ENCODE measurements at regions not wholly inside any gene's neighbourhood (a gene's known extent, or its start where the extent isn't known, plus 50 kb on each side); places are given as distances from the start of the nearest gene placed in this dataset.

DNA sequence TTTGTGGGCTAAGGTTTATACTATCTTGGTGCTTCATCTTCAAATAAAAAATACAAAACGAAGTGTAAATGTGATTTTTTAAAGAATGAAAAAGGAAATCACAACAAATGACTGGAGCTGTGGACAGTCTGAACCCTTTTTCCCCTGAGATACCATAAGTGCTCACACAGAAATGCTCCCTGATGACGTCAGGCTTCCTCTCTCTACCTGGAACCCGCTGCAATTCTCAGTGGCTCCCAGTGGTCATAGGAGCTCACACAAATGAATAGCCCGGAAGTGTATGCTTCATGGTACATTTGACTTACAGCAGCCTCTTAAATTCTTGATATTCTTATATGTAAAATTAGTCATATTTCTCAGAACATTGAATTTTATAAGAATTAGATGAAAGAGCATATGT, 249.7 kb upstream of the GYPC start:
- Histone ChIP-seq H3K9me3 (ENCODE audit: insufficient read depth, low read depth) (no peaks in the 10 kb centered on the region), H3K4me1 (replicated peaks; ENCODE audit: insufficient read depth) (no peaks in the 10 kb centered on the region), H2AFZ (no peak overlapping the region), H3K9me2 (ENCODE audit: insufficient read depth) (no peaks in the 10 kb centered on the region), H3K4me2 (no peak overlapping the region), H3K4me3 (no peak overlapping the region), H3K27ac (no peak overlapping the region), H4K20me1 (ENCODE audit: insufficient read depth) (no peaks in the 10 kb centered on the region), H3F3A (ENCODE audit: insufficient read depth, low read depth) (no peaks in the 10 kb centered on the region), H3K36me3 (ENCODE audit: low read depth) (no peaks in the 10 kb centered on the region), H3K79me2 (ENCODE audit: low read depth) (no peaks in the 10 kb centered on the region), H3K27me3 (ENCODE audit: insufficient read depth, low read depth) (0 out of 2 replicates have a peak, but pooled peaks cover 8% of the 10 kb centered on the region)
- DNase-seq, result no peak
- intact Hi-C loops (cut with micrococcal nuclease; ENCODE audit: unreplicated experiment), result no loop called here
- BruUV-seq (replicated peaks), result no TSS peak
- TF ChIP-seq EZH2 (IDR thresholded peaks at IDR 0.05; ENCODE audit: low read depth), result no peak
- TF ChIP-seq, protein P1, sequence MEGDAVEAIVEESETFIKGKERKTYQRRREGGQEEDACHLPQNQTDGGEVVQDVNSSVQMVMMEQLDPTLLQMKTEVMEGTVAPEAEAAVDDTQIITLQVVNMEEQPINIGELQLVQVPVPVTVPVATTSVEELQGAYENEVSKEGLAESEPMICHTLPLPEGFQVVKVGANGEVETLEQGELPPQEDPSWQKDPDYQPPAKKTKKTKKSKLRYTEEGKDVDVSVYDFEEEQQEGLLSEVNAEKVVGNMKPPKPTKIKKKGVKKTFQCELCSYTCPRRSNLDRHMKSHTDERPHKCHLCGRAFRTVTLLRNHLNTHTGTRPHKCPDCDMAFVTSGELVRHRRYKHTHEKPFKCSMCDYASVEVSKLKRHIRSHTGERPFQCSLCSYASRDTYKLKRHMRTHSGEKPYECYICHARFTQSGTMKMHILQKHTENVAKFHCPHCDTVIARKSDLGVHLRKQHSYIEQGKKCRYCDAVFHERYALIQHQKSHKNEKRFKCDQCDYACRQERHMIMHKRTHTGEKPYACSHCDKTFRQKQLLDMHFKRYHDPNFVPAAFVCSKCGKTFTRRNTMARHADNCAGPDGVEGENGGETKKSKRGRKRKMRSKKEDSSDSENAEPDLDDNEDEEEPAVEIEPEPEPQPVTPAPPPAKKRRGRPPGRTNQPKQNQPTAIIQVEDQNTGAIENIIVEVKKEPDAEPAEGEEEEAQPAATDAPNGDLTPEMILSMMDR (conservative IDR thresholded peaks at IDR 0.05), result no peak
- ChIA-PET POLR2A (ENCODE audit: unreplicated experiment) (no interaction called here), CTCF (no interaction called here)

- H3K4me1 ChIP-seq (replicated peaks; ENCODE audit: insufficient read depth), result no peaks in the 10 kb centered on the region
- no peak overlapping the region for H3K27ac ChIP-seq
- H2AFZ ChIP-seq, result no peak overlapping the region
- CTCF ChIA-PET, result no interaction called here
- H4K20me1 ChIP-seq (ENCODE audit: insufficient read depth), result no peaks in the 10 kb centered on the region
- POLR2A ChIA-PET (ENCODE audit: unreplicated experiment), result no interaction called here
- peak in 1 of 2 experiments; percentile 32 for DNase-seq
- no TSS peak for BruUV-seq (replicated peaks)
- no peaks in the 10 kb centered on the region for H3K9me2 ChIP-seq (ENCODE audit: insufficient read depth)
- TF ChIP-seq, protein P1 (conservative IDR thresholded peaks at IDR 0.05), result no peak
- no peak for TF ChIP-seq EZH2 (IDR thresholded peaks at IDR 0.05; ENCODE audit: low read depth)
- H3K27me3 ChIP-seq (ENCODE audit: insufficient read depth, low read depth), result 0 out of 2 replicates have a peak, but pooled peaks cover 8% of the 10 kb centered on the region
- H3K36me3 ChIP-seq (ENCODE audit: low read depth), result no peaks in the 10 kb centered on the region
- H3K4me2 ChIP-seq, result no peak overlapping the region
- no peaks in the 10 kb centered on the region for H3K9me3 ChIP-seq (ENCODE audit: insufficient read depth, low read depth)
- H3K4me3 ChIP-seq, result no peak overlapping the region
- intact Hi-C loops (cut with micrococcal nuclease; ENCODE audit: unreplicated experiment), result no loop called here
- no peaks in the 10 kb centered on the region for H3F3A ChIP-seq (ENCODE audit: insufficient read depth, low read depth)
- no peaks in the 10 kb centered on the region for H3K79me2 ChIP-seq (ENCODE audit: low read depth)
Observed at GRCh38 chr2:126408671-126409070, 247.3 kb upstream of the GYPC start.

GRCh38 chr2:126409850-126410249, 246.1 kb upstream of the GYPC start:
- no peaks in the 10 kb centered on the region for H3K79me2 ChIP-seq (ENCODE audit: low read depth)
- CTCF ChIA-PET, result no interaction called here
- H3K36me3 ChIP-seq (ENCODE audit: low read depth), result no peaks in the 10 kb centered on the region
- POLR2A ChIA-PET (ENCODE audit: unreplicated experiment), result no interaction called here
- no peaks in the 10 kb centered on the region for H3K9me3 ChIP-seq (ENCODE audit: insufficient read depth, low read depth)
- no peak overlapping the region for H3K4me2 ChIP-seq
- H3K9me2 ChIP-seq (ENCODE audit: insufficient read depth), result no peaks in the 10 kb centered on the region
- no peak overlapping the region for H3K4me3 ChIP-seq
- no peaks in the 10 kb centered on the region for H3F3A ChIP-seq (ENCODE audit: insufficient read depth, low read depth)
- no peak overlapping the region for H3K27ac ChIP-seq
- DNase-seq, result peak in 1 of 2 experiments; percentile 12
- no peak for TF ChIP-seq EZH2 (IDR thresholded peaks at IDR 0.05; ENCODE audit: low read depth)
- TF ChIP-seq, protein P1 (conservative IDR thresholded peaks at IDR 0.05), result no peak
- 0 out of 2 replicates have a peak, but pooled peaks cover 8% of the 10 kb centered on the region for H3K27me3 ChIP-seq (ENCODE audit: insufficient read depth, low read depth)
- H4K20me1 ChIP-seq (ENCODE audit: insufficient read depth), result no peaks in the 10 kb centered on the region
- intact Hi-C loops (cut with micrococcal nuclease; ENCODE audit: unreplicated experiment), result no loop called here
- H3K4me1 ChIP-seq (replicated peaks; ENCODE audit: insufficient read depth), result no peaks in the 10 kb centered on the region
- no TSS peak for BruUV-seq (replicated peaks)
- H2AFZ ChIP-seq, result no peak overlapping the region

Data from PC-9 (cell line).